ENCODE measurements at regions not wholly inside any gene's neighbourhood (a gene's known extent, or its start where the extent isn't known, plus 50 kb on each side); places are given as distances from the start of the nearest gene placed in this dataset.

- H3K27me3 ChIP-seq (ENCODE audit: low read depth), result no peaks in the 10 kb centered on the region
- intact Hi-C loops (cut with DNase I), result no loop called here
- no peaks in the 10 kb centered on the region for H3K9me3 ChIP-seq
- no peaks in the 10 kb centered on the region for H3K36me3 ChIP-seq
- no peak for DNase-seq
- TF ChIP-seq CTCF (IDR thresholded peaks at IDR 0.05), result no peak
- H3K4me1 ChIP-seq, result no peaks in the 10 kb centered on the region
- ATAC-seq, result no peak
- H3K27ac ChIP-seq, result no peak overlapping the region
- H3K4me3 ChIP-seq, result no peak overlapping the region
These were observed 191.6 kb upstream of the DTNBP1 start for GRCh38 chr6:15854378-15854777.

GRCh38 chr6:15853259-15853658, 190.4 kb upstream of the DTNBP1 start:
- H3K36me3 ChIP-seq, result no peaks in the 10 kb centered on the region
- DNase-seq (no peak), ATAC-seq (no peak)
- H3K27ac ChIP-seq, result no peak overlapping the region
- no peaks in the 10 kb centered on the region for H3K9me3 ChIP-seq
- H3K4me3 ChIP-seq, result no peak overlapping the region
- no peaks in the 10 kb centered on the region for H3K27me3 ChIP-seq (ENCODE audit: low read depth)
- intact Hi-C loops (cut with DNase I), result no loop called here
- no peaks in the 10 kb centered on the region for H3K4me1 ChIP-seq
- no peak for TF ChIP-seq CTCF (IDR thresholded peaks at IDR 0.05)

DNA sequence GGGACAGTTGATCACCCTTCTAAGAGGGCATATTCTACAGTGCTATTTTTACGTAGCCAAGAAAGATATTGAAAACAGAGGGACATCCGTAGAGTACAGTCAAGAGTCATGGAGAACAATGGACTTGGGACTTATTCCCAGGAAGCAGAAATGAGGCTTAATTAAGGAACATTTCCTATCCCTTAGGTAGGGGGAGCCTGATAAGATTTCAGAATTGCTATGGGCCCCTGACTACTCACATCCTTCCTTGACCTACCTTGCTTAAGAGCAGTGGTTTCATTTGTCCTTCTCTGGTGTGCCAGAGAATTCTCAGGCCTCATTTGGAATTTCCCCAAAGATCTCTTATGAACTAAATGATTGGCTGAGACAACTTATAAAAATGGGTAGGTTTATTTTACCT, 189.5 kb upstream of the DTNBP1 start:
- DNase-seq, result no peak
- Histone ChIP-seq H3K36me3 (no peaks in the 10 kb centered on the region), H3K27ac (no peak overlapping the region), H3K4me3 (no peak overlapping the region), H3K27me3 (ENCODE audit: low read depth) (no peaks in the 10 kb centered on the region), H3K4me1 (no peaks in the 10 kb centered on the region), H3K9me3 (no peaks in the 10 kb centered on the region)
- ATAC-seq, result no peak
- intact Hi-C loops (cut with DNase I), result no loop called here
- no peak for TF ChIP-seq CTCF (IDR thresholded peaks at IDR 0.05)

DNA sequence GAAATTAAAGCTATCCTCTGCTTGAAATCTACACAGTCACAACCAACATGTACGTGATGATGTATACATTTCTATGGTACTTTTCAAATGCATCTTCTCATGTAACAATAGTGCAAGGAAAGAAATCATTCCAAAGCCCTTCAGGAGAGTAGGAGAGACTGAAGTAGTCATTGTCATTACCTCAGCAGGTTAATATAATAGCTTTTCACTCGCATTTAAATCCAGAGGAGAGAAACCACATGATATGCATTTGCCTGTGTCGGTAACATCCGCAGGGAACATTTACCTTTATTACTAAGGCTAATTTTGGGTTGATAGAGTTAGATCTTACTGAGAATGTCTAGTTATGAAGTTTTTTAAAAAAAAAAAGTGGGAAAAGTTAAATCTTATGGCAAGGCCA, 186.6 kb upstream of the DTNBP1 start:
- Histone ChIP-seq H3K27ac (no peak overlapping the region), H3K36me3 (no peaks in the 10 kb centered on the region), H3K27me3 (ENCODE audit: low read depth) (no peaks in the 10 kb centered on the region), H3K4me3 (no peak overlapping the region), H3K9me3 (no peaks in the 10 kb centered on the region), H3K4me1 (no peaks in the 10 kb centered on the region)
- no peak for ATAC-seq
- TF ChIP-seq CTCF (IDR thresholded peaks at IDR 0.05), result no peak
- no peak for DNase-seq
- intact Hi-C loops (cut with DNase I), result no loop called here

GRCh38 chr6:15845492-15845891, 182.7 kb upstream of the DTNBP1 start:
- DNase-seq (no peak), ATAC-seq (no peak)
- H3K27ac ChIP-seq, result no peak overlapping the region
- H3K27me3 ChIP-seq (ENCODE audit: low read depth), result no peaks in the 10 kb centered on the region
- no peaks in the 10 kb centered on the region for H3K4me1 ChIP-seq
- no peak overlapping the region for H3K4me3 ChIP-seq
- intact Hi-C loops (cut with DNase I), result no loop called here
- no peaks in the 10 kb centered on the region for H3K9me3 ChIP-seq
- TF ChIP-seq CTCF (IDR thresholded peaks at IDR 0.05), result no peak
- no peaks in the 10 kb centered on the region for H3K36me3 ChIP-seq

GRCh38 chr6:15843764-15844163, 180.9 kb upstream of the DTNBP1 start:
- Histone ChIP-seq H3K27me3 (ENCODE audit: low read depth) (no peaks in the 10 kb centered on the region), H3K4me3 (no peak overlapping the region), H3K36me3 (no peaks in the 10 kb centered on the region), H3K9me3 (no peaks in the 10 kb centered on the region), H3K4me1 (no peaks in the 10 kb centered on the region), H3K27ac (no peak overlapping the region)
- TF ChIP-seq CTCF (IDR thresholded peaks at IDR 0.05), result no peak
- ATAC-seq (no peak), DNase-seq (no peak)
- intact Hi-C loops (cut with DNase I), result no loop called here

Data from lower lobe of right lung (tissue), 2 donors.